Memory B cell (primary cell): ENCODE measurements at regions not wholly inside any gene's neighbourhood (a gene's known extent, or its start where the extent isn't known, plus 50 kb on each side); places are given as distances from the start of the nearest gene placed in this dataset.

Experiments
- ATAC-seq: fragments of 150-1000 bp; cut with Tn5 transposase; 2 replicates; pipeline ENCODE4 v1.10.0; 2021; ENCODE audit warnings: low read depth, mild to moderate bottlenecking, moderate library complexity
- DNase-seq, 2 donors: peaks; one replicate each; pipeline ENCODE4 v3.0.0; 2022; ENCODE audit warnings: low spot score in 2 of 2
- H3K27ac Mint-ChIP-seq: one replicate; pipeline ENCODE4 v1.8.0; 2022; ENCODE audit warnings: mild to moderate bottlenecking, moderate library complexity, mixed read lengths
- H3K27me3 Mint-ChIP-seq: one replicate; pipeline ENCODE4 v1.8.0; 2022; ENCODE audit warnings: mixed read lengths
- H3K36me3 Mint-ChIP-seq: one replicate; pipeline ENCODE4 v1.8.0; 2022; ENCODE audit warnings: mild to moderate bottlenecking, mixed read lengths
- H3K4me1 Mint-ChIP-seq: one replicate; pipeline ENCODE4 v1.8.0; 2022; ENCODE audit warnings: mixed read lengths
- H3K4me3 Mint-ChIP-seq: one replicate; pipeline ENCODE4 v1.8.0; 2022; ENCODE audit warnings: mild to moderate bottlenecking, moderate library complexity, mixed read lengths
- H3K9me3 Mint-ChIP-seq: one replicate; pipeline ENCODE4 v1.8.0; 2022; ENCODE audit warnings: mixed read lengths

- no peak for ATAC-seq
- no peak for DNase-seq
- no peaks in the 10 kb centered on the region for H3K4me1 Mint-ChIP-seq
- H3K27ac Mint-ChIP-seq: no peak overlapping the region
- H3K4me3 Mint-ChIP-seq: no peak overlapping the region
- H3K36me3 Mint-ChIP-seq: peaks cover 2% of the 10 kb centered on the region
- H3K27me3 Mint-ChIP-seq: peaks cover 10% of the 10 kb centered on the region
- peaks cover 13% of the 10 kb centered on the region for H3K9me3 Mint-ChIP-seq
Measured at GRCh38 chr11:19607656-19608360, 104.8 kb upstream of the NAV2 start.

GRCh38 chr11:19606856-19607655 is 105.6 kb upstream of the NAV2 start:
- ATAC-seq (no peak), DNase-seq (no peak)
- peaks cover 10% of the 10 kb centered on the region for H3K9me3 Mint-ChIP-seq
- no peaks in the 10 kb centered on the region for H3K36me3 Mint-ChIP-seq
- no peaks in the 10 kb centered on the region for H3K4me1 Mint-ChIP-seq
- peaks cover 12% of the 10 kb centered on the region for H3K27me3 Mint-ChIP-seq
- H3K4me3 Mint-ChIP-seq: no peak overlapping the region
- no peak overlapping the region for H3K27ac Mint-ChIP-seq

DNA sequence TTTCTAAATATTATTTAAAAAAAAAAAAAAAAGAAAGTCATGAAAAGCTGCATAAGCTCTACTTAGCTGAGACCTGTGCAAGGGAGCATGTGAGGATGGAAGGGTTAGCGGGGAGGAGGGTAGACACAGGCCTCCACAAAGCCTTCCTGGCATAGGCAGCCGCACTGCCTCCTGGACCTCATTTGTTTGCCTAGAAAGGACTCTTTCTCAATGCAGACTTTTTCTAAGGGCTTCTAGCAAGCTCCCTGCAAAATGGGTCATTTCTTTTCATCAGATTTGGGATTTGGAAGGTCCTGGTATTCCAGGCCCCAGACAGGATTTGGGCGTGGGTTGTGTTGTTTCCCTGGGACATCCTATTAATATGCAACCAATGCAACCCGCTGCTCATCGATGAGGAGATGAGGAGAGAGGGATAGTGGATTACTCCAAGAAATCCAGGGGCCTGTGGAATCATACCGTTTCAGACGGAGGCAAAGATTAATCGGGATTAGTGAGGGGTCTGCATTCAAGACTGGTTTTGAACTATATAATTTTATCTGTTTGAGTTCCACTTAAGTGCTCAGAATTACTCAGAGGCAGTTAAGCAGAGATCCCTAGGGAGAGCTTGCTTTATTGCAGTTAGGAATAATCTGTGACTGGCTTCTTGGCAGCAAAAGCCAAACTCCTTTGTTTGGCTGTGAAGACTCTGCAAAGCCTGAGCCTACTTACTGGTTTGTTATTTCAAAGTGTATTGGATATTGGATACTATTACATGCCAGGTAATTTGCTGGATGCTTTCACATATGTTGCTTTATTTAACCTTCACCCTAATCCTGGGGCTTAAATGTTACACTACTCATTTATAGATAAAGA is 106.9 kb upstream of the NAV2 start:
- no peak overlapping the region for H3K27ac Mint-ChIP-seq
- H3K4me1 Mint-ChIP-seq: no peaks in the 10 kb centered on the region
- H3K9me3 Mint-ChIP-seq: peaks cover 10% of the 10 kb centered on the region
- H3K27me3 Mint-ChIP-seq: peaks cover 12% of the 10 kb centered on the region
- ATAC-seq: no peak
- H3K36me3 Mint-ChIP-seq: no peaks in the 10 kb centered on the region
- DNase-seq: no peak
- H3K4me3 Mint-ChIP-seq: no peak overlapping the region

DNA sequence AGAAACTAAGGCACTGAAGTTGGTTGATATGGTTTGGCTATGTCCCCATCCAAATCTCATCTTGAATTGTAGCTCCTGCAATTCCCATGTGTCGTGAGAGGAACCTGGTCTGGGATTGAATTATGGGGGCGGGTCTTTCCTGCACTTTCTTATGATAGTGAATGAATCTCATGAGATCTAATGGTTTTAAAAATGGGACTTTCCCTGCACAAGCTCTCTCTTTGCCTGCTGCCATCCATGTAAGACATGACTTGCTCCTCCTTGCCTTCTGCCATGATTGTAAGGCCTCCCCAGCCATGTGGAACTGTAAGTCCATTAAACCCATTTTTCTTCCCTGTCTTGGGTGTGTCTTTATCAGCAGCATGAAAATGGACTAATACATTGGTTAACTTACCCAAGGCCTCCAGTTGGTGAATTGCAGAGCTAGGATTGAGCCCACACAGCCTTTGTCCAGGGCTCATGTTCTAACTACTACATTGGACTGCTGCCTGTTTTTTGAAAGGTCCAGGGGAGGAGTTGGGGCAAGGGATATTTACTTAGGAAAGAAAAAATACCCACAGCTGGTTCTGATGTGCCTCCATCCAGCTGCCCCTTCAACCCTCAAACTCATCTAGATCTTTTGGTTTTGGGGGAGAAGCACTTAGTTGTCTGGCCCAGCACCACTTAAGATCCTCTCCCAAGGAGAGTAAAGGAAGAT is 107.8 kb upstream of the NAV2 start:
- Mint-ChIP-seq H3K9me3 (peaks cover 6% of the 10 kb centered on the region), H3K4me1 (no peaks in the 10 kb centered on the region), H3K4me3 (no peak overlapping the region), H3K27ac (no peak overlapping the region), H3K27me3 (peaks cover 8% of the 10 kb centered on the region), H3K36me3 (no peaks in the 10 kb centered on the region)
- no peak for DNase-seq
- no peak for ATAC-seq

DNA sequence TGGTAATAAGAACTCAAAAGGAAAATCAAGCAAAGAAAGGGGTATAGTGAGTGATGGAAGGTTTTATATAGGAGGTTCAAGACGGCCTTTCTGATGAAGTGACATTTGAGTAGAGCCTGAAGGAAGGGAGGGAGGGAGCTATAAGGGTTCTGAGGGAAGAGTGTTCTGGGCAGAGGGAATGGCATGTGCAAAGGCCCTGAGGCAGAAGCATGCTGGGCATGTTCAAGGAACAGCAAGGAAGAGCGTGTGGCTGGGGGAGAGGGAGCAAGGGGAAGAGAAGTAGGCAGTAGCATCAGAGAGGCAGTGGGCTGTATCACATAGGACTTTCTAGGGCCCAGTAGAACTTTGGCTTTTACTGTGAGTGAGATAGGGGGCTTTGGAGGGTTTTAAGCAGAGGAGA is 108.9 kb upstream of the NAV2 start:
- Mint-ChIP-seq H3K9me3 (peaks cover 6% of the 10 kb centered on the region), H3K4me3 (no peak overlapping the region), H3K4me1 (no peaks in the 10 kb centered on the region), H3K27me3 (peaks cover 9% of the 10 kb centered on the region), H3K36me3 (no peaks in the 10 kb centered on the region), H3K27ac (no peak overlapping the region)
- no peak for DNase-seq
- ATAC-seq: no peak

- Mint-ChIP-seq H3K4me3 (no peak overlapping the region), H3K4me1 (no peaks in the 10 kb centered on the region), H3K9me3 (peaks cover 6% of the 10 kb centered on the region), H3K27me3 (peaks cover 10% of the 10 kb centered on the region), H3K36me3 (no peaks in the 10 kb centered on the region), H3K27ac (no peak overlapping the region)
- ATAC-seq: no peak
- no peak for DNase-seq
Measured at GRCh38 chr11:19602891-19603290, 109.7 kb upstream of the NAV2 start.

- Mint-ChIP-seq H3K9me3 (peaks cover 6% of the 10 kb centered on the region), H3K27ac (no peak overlapping the region), H3K27me3 (peaks cover 10% of the 10 kb centered on the region), H3K36me3 (no peaks in the 10 kb centered on the region), H3K4me1 (no peaks in the 10 kb centered on the region), H3K4me3 (no peak overlapping the region)
- ATAC-seq: no peak
- no peak for DNase-seq
Measured at GRCh38 chr11:19602406-19602805, 110.2 kb upstream of the NAV2 start.

DNA sequence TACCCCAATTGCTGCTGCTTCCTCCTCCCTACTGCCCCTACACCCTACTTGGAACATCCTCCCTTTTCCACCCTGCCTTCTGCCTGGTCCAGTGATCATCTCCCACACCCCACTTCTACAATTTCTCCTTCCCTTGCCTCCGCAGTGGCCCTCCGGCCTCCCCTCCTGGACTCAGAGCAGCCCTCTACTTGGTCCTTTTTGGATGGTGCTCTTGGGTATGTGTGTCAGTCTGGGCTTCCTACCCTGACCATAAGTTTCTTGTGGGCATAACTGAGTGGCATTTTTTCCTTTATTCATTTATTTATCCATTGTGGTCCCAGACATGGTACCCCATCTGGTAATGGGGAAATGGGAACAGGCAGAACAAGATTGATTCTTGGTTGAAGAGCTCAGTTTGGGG is 111.4 kb upstream of the NAV2 start:
- ATAC-seq (no peak), DNase-seq (no peak)
- Mint-ChIP-seq H3K4me3 (no peak overlapping the region), H3K9me3 (peaks cover 6% of the 10 kb centered on the region), H3K27ac (no peak overlapping the region), H3K36me3 (no peaks in the 10 kb centered on the region), H3K4me1 (no peaks in the 10 kb centered on the region), H3K27me3 (peaks cover 7% of the 10 kb centered on the region)

- Mint-ChIP-seq H3K36me3 (no peaks in the 10 kb centered on the region), H3K27me3 (peaks cover 11% of the 10 kb centered on the region)
Measured at GRCh38 chr11:19599681-19600080, 113.0 kb upstream of the NAV2 start.

DNA sequence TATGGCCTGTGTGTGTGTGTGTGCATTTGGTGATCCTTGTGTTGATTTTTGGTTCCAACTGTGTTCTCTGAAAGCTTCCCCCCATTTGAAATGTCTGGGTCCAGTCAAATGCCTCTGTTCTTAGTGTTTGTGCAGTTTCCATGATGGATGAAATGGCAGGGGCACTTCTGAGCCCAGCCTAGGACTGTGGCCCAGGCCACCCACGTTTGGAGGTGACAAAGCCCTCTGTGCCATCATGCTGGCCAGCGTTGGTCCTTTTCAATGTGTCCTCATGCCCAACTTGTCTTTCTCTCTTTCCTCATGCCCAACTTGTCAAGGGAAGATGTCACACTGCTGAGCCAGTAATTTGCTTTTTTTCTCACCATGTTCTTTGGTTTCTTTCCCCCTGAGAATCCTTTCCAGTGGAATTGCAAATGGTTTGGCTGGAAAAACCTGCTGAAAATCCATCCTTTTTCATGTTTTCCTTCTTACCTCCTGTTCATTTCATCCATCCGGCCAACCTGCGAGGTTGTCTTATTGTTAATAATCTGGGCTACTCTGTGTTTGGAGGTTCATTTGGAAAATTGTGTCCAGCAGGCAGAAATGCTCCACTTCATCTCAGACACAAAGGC is 113.7 kb upstream of the NAV2 start:
- DNase-seq: no peak
- no peak overlapping the region for H3K27ac Mint-ChIP-seq
- H3K9me3 Mint-ChIP-seq: peaks cover 5% of the 10 kb centered on the region
- peaks cover 11% of the 10 kb centered on the region for H3K27me3 Mint-ChIP-seq
- no peaks in the 10 kb centered on the region for H3K36me3 Mint-ChIP-seq
- H3K4me3 Mint-ChIP-seq: no peak overlapping the region
- no peak for ATAC-seq
- no peaks in the 10 kb centered on the region for H3K4me1 Mint-ChIP-seq

More at GRCh38 chr11:19599681-19600080, 113.0 kb upstream of the NAV2 start:
- ATAC-seq (no peak), DNase-seq (no peak)
- H3K9me3 Mint-ChIP-seq: peaks cover 6% of the 10 kb centered on the region
- H3K27ac Mint-ChIP-seq: no peak overlapping the region
- no peaks in the 10 kb centered on the region for H3K4me1 Mint-ChIP-seq
- H3K4me3 Mint-ChIP-seq: no peak overlapping the region

DNA sequence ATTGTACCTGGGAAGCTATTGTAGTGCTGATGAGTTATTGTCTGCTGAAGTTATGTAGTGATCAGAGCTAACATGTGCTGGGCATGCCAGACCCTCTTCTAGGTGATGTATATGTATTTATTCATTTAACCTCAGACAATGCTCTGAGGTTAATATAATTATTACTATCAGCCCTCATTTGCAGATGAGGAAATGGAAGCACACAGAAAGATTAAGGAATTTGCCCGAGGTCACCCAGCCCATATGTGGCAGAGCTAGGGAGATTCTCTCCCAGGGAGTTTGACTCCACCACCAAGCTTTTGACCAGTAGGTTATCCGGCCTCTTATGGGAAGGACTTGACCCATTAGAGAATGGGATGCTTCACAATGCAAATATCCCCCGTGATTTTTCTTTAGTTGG is 114.2 kb upstream of the NAV2 start:
- Mint-ChIP-seq H3K27me3 (peaks cover 9% of the 10 kb centered on the region), H3K36me3 (no peaks in the 10 kb centered on the region), H3K4me1 (no peaks in the 10 kb centered on the region), H3K4me3 (no peak overlapping the region), H3K27ac (no peak overlapping the region), H3K9me3 (no peaks in the 10 kb centered on the region)
- ATAC-seq: no peak
- no peak for DNase-seq

DNA sequence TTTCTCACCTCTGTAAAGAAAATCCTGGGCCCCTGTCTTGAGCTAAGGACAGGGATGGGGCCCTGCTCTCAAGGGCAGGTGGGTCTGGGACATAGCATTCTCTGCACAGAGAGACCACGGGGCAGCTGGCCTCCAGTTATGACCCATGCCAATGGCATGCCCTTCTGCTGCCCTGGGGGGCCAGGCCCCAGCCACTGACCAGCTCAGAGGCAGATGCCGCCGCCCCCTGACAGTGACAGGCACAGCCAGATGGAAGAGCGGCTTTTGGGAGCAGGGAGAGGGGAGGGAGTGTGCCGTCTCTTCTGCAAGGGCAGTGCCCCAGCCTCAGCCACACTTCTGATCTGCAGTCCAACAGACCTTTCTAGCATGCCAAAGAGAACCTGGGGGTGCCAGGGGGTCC is 114.8 kb upstream of the NAV2 start:
- no peak overlapping the region for H3K27ac Mint-ChIP-seq
- no peak for DNase-seq
- no peaks in the 10 kb centered on the region for H3K4me1 Mint-ChIP-seq
- H3K27me3 Mint-ChIP-seq: peaks cover 9% of the 10 kb centered on the region
- no peak overlapping the region for H3K4me3 Mint-ChIP-seq
- no peaks in the 10 kb centered on the region for H3K36me3 Mint-ChIP-seq
- no peak for ATAC-seq
- no peaks in the 10 kb centered on the region for H3K9me3 Mint-ChIP-seq

GRCh38 chr11:19597206-19597605 is 115.4 kb upstream of the NAV2 start:
- no peak overlapping the region for H3K4me3 Mint-ChIP-seq
- H3K36me3 Mint-ChIP-seq: no peaks in the 10 kb centered on the region
- no peaks in the 10 kb centered on the region for H3K9me3 Mint-ChIP-seq
- ATAC-seq: no peak
- no peaks in the 10 kb centered on the region for H3K4me1 Mint-ChIP-seq
- H3K27ac Mint-ChIP-seq: no peak overlapping the region
- H3K27me3 Mint-ChIP-seq: peaks cover 7% of the 10 kb centered on the region
- DNase-seq: no peak
